Astrocyte (in vitro differentiated cells and primary cell): ENCODE measurements at regions not wholly inside any gene's neighbourhood (a gene's known extent, or its start where the extent isn't known, plus 50 kb on each side); places are given as distances from the start of the nearest gene placed in this dataset.

Experiments
- EZH2 ChIP-seq: IDR thresholded peaks from 2 replicates; pipeline ENCODE4 v1.6.1; 2012; ENCODE audit warnings: mild to moderate bottlenecking, low read length, inconsistent platforms; ENCODE audit not compliant: insufficient read depth
- TF ChIP-seq, protein P1 (sequence below): IDR thresholded peaks from 2 replicates; pipeline ENCODE4 v1.5.1; 2011; ENCODE audit warnings: low read depth, mild to moderate bottlenecking, inconsistent platforms, low read length, moderate library complexity; ENCODE audit not compliant: insufficient read depth

DNA sequence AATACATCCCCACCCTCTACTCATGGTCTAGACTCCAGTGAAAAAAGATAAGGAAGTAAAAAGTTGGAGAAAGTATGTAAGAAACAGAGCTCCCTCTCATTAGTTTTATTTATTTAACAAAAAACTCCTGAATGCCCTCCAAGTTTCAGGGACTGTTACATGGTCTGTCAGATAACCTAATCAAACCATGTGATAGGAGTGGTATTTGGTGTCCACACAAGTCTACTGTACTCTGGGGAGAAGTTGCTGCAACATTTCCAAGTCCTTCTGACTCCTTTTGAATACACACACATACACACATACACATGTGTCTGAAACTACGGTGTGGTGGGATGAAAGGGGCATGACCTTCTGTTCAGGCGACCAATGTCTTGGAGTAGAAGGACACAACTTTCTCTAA is 320.0 kb downstream of the ADGRG6 start:
- no peak for TF ChIP-seq EZH2
- TF ChIP-seq, protein P1, sequence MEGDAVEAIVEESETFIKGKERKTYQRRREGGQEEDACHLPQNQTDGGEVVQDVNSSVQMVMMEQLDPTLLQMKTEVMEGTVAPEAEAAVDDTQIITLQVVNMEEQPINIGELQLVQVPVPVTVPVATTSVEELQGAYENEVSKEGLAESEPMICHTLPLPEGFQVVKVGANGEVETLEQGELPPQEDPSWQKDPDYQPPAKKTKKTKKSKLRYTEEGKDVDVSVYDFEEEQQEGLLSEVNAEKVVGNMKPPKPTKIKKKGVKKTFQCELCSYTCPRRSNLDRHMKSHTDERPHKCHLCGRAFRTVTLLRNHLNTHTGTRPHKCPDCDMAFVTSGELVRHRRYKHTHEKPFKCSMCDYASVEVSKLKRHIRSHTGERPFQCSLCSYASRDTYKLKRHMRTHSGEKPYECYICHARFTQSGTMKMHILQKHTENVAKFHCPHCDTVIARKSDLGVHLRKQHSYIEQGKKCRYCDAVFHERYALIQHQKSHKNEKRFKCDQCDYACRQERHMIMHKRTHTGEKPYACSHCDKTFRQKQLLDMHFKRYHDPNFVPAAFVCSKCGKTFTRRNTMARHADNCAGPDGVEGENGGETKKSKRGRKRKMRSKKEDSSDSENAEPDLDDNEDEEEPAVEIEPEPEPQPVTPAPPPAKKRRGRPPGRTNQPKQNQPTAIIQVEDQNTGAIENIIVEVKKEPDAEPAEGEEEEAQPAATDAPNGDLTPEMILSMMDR = no peak
